Stimulated activated CD8-positive, alpha-beta memory T cell treated with anti-CD3 and anti-CD28 coated beads, Interleukin-12 subunit alpha, Interleukin-12 subunit beta, amount 100 ng/mL, for 4 hours (primary cell): ENCODE measurements at regions not wholly inside any gene's neighbourhood (a gene's known extent, or its start where the extent isn't known, plus 50 kb on each side); places are given as distances from the start of the nearest gene placed in this dataset.
"Not testable (repeated sequence)": the region's sequence is repeated elsewhere in the genome, so short reads cannot be mapped to it uniquely, and the experiment has no call there.

ENCODE experiments used
- DNase-seq: peaks from one replicate; pipeline ENCODE4 v3.0.0-alpha.2; 2020; ENCODE audit warnings: low read depth

- no peak for DNase-seq
Measured at GRCh38 chr2:111667542-111668273, 216.3 kb downstream of the ANAPC1 start.

- no peak for DNase-seq
Measured at GRCh38 chr2:111668274-111668616, 215.7 kb downstream of the ANAPC1 start.

GRCh38 chr2:111668741-111669140, 215.3 kb downstream of the ANAPC1 start:
- DNase-seq = no peak

- no peak for DNase-seq
Measured at GRCh38 chr2:111669928-111670695, 213.9 kb downstream of the ANAPC1 start.

GRCh38 chr2:111670776-111671175, 213.2 kb downstream of the ANAPC1 start:
- DNase-seq = no peak

GRCh38 chr2:111671426-111672150, 212.4 kb downstream of the ANAPC1 start:
- DNase-seq = no peak

- not testable (repeated sequence) for DNase-seq
Measured at GRCh38 chr2:111672641-111673040, 211.4 kb downstream of the ANAPC1 start.

- DNase-seq = no peak
Measured at GRCh38 chr2:111673526-111673925, 210.5 kb downstream of the ANAPC1 start.

- DNase-seq = no peak
Measured at GRCh38 chr2:111675419-111676194, 208.4 kb downstream of the ANAPC1 start.

GRCh38 chr2:111676291-111676822, 207.6 kb downstream of the ANAPC1 start:
- no peak for DNase-seq

- no peak for DNase-seq
Measured at GRCh38 chr2:111678161-111678560, 205.8 kb downstream of the ANAPC1 start.

GRCh38 chr2:111678651-111679050, 205.3 kb downstream of the ANAPC1 start:
- DNase-seq = no peak

- DNase-seq = no peak
Measured at GRCh38 chr2:111679202-111679601, 204.8 kb downstream of the ANAPC1 start.

GRCh38 chr2:111684611-111685010, 199.4 kb downstream of the ANAPC1 start:
- no peak for DNase-seq

- DNase-seq = no peak
Measured at GRCh38 chr2:111685342-111685741, 198.7 kb downstream of the ANAPC1 start.

GRCh38 chr2:111686994-111687393, 197.0 kb downstream of the ANAPC1 start:
- DNase-seq = no peak

- no peak for DNase-seq
Measured at GRCh38 chr2:111687911-111688310, 196.1 kb downstream of the ANAPC1 start.

GRCh38 chr2:111688482-111688881, 195.5 kb downstream of the ANAPC1 start:
- no peak for DNase-seq

- DNase-seq = no peak
Measured at GRCh38 chr2:111689174-111689573, 194.8 kb downstream of the ANAPC1 start.

GRCh38 chr2:111689941-111690340, 194.1 kb downstream of the ANAPC1 start:
- no peak for DNase-seq

GRCh38 chr2:111691164-111691875, 192.7 kb downstream of the ANAPC1 start:
- DNase-seq = no peak
